Kidney (tissue), 13 donors: ENCODE measurements at regions not wholly inside any gene's neighbourhood (a gene's known extent, or its start where the extent isn't known, plus 50 kb on each side); places are given as distances from the start of the nearest gene placed in this dataset.

ENCODE experiments used
- DNase-seq, 5 donors: peaks; one replicate each; pipeline ENCODE4 v3.0.0-alpha.2; 2013 to 2020
- FAIRE-seq: peaks from 2 replicates; lab custom pipeline; 2012; peaks lifted over from hg19 to GRCh38; lab: Jason Lieb, UNC
- H3K27ac ChIP-seq, 2 donors: one replicate each; pipeline ENCODE4 v1.7.0; 2013; ENCODE audit warnings: low read depth in 2 of 2, low read length in 2 of 2, inconsistent platforms in 1 of 2
- H3K27me3 ChIP-seq: one replicate; pipeline ENCODE4 v1.7.1; 2013; ENCODE audit warnings: low read length, inconsistent platforms; ENCODE audit not compliant: control insufficient read depth, insufficient read depth
- H3K36me3 ChIP-seq, 3 donors: one replicate each; pipeline versions ENCODE4 v1.7.0 to v1.7.1; 2013; ENCODE audit warnings: low read length in 3 of 3, control low read depth in 1 of 3, inconsistent platforms in 1 of 3; ENCODE audit not compliant: insufficient read depth in 3 of 3, control insufficient read depth in 2 of 3
- H3K4me1 ChIP-seq, 3 donors: one replicate each; pipeline versions ENCODE4 v1.7.0 to v1.7.1; 2013; ENCODE audit warnings: low read length in 3 of 3, inconsistent platforms in 1 of 3, low read depth in 1 of 3; ENCODE audit not compliant: control insufficient read depth in 2 of 3, insufficient read depth in 2 of 3
- H3K4me3 ChIP-seq, 3 donors: one replicate each; pipeline versions ENCODE4 v1.7.0 to v1.8.1; 2013; ENCODE audit warnings: low read length in 3 of 3, control low read depth in 1 of 3, inconsistent platforms in 1 of 3
- H3K9ac ChIP-seq, 3 donors: one replicate each; pipeline versions ENCODE4 v1.7.0 to v1.7.1; 2013; ENCODE audit warnings: low read length in 3 of 3, control low read depth in 1 of 3, inconsistent platforms in 1 of 3
- H3K9me3 ChIP-seq, 3 donors: one replicate each; pipeline versions ENCODE4 v1.7.0 to v1.7.1; 2013; ENCODE audit warnings: low read length in 3 of 3, control low read depth in 1 of 3, inconsistent platforms in 1 of 3; ENCODE audit not compliant: control insufficient read depth in 2 of 3, insufficient read depth in 1 of 3
- CTCF ChIP-seq: IDR thresholded peaks from 3 replicates; pipeline ENCODE4 v1.5.1; 2012; ENCODE audit warnings: mild to moderate bottlenecking, moderate library complexity, borderline replicate concordance; ENCODE audit not compliant: insufficient read depth; ENCODE audit errors: extremely low read depth
- intact Hi-C: fragments of 100-400 bp; cut with DNase I; formaldehyde crosslinking; loops from one replicate; pipeline ENCODE4 v1.11.1; 2022
- donor health status: control.
- donor health status: control.
- donor health status: control.
- donor health status: control.
- donor health status: control.
- donor health status: DM: yes; HTN: yes; CAD: no.
- donor health status: Normal renal cell carcinoma (clear cell type).

GRCh38 chr12:58225203-58225877, 284.0 kb downstream of the ATP23 start:
- DNase-seq (no peak), FAIRE-seq (no peak)
- Histone ChIP-seq H3K36me3 (no peaks in the 10 kb centered on the region), H3K27ac (no peak overlapping the region), H3K4me3 (no peak overlapping the region), H3K27me3 (no peaks in the 10 kb centered on the region), H3K9ac (no peak overlapping the region), H3K4me1 (no peaks in the 10 kb centered on the region), H3K9me3 (no peaks in the 10 kb centered on the region)
- no peak for TF ChIP-seq CTCF
- intact Hi-C loops, result no loop called here

DNA sequence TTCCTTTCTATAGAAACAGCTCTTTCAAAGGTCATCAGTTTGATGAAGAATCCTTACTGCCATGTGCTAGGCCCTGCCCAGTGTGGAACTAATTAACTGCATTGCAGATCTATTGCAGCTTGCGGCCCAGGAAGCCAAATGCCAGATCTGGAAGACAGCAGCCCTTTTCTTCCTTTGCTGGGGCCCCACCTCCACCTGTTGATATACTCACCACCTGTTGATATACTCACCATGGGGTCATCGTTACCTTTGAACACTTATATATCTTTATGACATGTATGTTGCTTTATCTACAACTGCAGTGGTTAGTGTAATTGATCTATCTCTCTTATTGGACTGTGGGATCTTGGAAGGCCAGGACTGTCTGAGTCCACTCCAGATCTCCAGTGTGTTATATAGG, 292.5 kb downstream of the ATP23 start:
- FAIRE-seq (no peak), DNase-seq (no peak)
- no peaks in the 10 kb centered on the region for H3K27me3 ChIP-seq
- H3K4me3 ChIP-seq, result no peak overlapping the region
- intact Hi-C loops, result no loop called here
- TF ChIP-seq CTCF, result no peak
- no peaks in the 10 kb centered on the region for H3K4me1 ChIP-seq
- H3K36me3 ChIP-seq, result no peaks in the 10 kb centered on the region
- H3K27ac ChIP-seq, result no peak overlapping the region
- H3K9me3 ChIP-seq, result no peaks in the 10 kb centered on the region
- H3K9ac ChIP-seq, result no peak overlapping the region

- H3K9ac ChIP-seq, result no peak overlapping the region
- no peaks in the 10 kb centered on the region for H3K36me3 ChIP-seq
- no peaks in the 10 kb centered on the region for H3K27me3 ChIP-seq
- no peak overlapping the region for H3K4me3 ChIP-seq
- TF ChIP-seq CTCF, result no peak
- H3K4me1 ChIP-seq, result no peaks in the 10 kb centered on the region
- DNase-seq (no peak), FAIRE-seq (no peak)
- intact Hi-C loops, result no loop called here
- H3K27ac ChIP-seq, result no peak overlapping the region
- no peaks in the 10 kb centered on the region for H3K9me3 ChIP-seq
Observed at GRCh38 chr12:58238411-58238810, 297.0 kb downstream of the ATP23 start.

DNA sequence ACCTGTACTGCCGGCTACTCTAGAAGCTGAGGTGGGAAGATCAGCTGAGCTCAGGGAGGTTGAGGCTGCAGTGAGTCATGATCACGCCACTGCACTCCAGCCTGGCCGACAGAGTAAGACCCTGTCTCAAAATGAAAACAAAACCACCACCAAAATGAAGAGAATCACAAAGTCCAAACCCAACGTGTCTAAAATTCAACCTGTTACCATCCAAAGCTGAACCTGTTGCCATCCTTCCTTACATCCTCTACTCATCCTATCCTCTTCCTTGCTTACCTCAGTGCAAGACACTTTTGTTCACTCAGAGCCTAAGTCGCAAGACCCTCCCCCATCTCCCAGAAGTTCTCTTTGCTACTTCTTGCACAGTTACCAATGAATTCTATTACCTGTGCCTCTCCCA, 299.7 kb downstream of the ATP23 start:
- H3K4me1 ChIP-seq, result no peaks in the 10 kb centered on the region
- H3K36me3 ChIP-seq, result no peaks in the 10 kb centered on the region
- no peak for TF ChIP-seq CTCF
- H3K27me3 ChIP-seq, result no peaks in the 10 kb centered on the region
- H3K9ac ChIP-seq, result no peak overlapping the region
- intact Hi-C loops, result no loop called here
- no peak overlapping the region for H3K4me3 ChIP-seq
- FAIRE-seq, result no peak
- no peaks in the 10 kb centered on the region for H3K9me3 ChIP-seq
- no peak overlapping the region for H3K27ac ChIP-seq
- no peak for DNase-seq
